HCEC 1CT (cell line): ENCODE measurements at regions not wholly inside any gene's neighbourhood (a gene's known extent, or its start where the extent isn't known, plus 50 kb on each side); places are given as distances from the start of the nearest gene placed in this dataset.
"Not testable (repeated sequence)": the region's sequence is repeated elsewhere in the genome, so short reads cannot be mapped to it uniquely, and the experiment has no call there.

Experiments used
- DNase-seq: peaks from one replicate; pipeline ENCODE4 v3.0.0-alpha.2; 2017

DNA sequence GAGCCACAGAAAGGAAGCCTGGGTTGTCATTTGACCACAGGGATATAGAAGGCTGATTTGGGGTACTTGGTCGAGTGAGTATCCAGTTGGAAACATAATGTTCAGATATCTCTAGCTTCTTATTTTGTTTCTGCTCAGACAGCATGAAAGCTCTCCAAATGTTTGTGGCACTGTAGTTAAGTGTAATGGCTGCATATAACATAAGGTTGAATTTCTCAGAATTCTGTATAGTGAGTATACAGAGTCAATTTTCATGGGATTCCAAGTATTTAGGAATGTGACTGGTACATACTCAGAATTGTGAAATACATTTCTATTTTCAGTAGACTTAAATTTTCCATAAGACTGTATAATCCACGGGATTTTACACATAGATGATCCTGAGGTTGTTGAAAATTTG is 2102.1 kb upstream of the RAG2 start:
- no peak for DNase-seq

DNA sequence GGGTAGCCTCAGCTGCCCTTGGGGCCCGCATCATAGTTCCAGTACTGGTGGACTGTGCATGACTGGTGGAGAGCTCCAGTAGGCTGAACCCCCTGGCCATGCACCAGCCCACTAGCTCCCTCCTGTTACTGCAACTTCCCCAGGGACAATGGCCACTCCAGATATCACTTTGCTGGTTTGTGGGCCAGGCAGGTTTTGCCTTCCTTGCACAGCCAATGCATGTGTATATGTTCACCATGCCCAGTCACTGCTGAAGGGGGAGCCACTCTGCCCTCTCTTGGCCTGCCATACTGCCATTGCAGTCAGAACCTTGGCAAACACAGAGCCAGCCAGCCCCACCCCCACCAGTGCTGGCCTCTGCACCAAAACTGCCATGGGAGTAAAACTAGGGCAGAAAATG is 2095.3 kb upstream of the RAG2 start:
- DNase-seq: no peak

DNA sequence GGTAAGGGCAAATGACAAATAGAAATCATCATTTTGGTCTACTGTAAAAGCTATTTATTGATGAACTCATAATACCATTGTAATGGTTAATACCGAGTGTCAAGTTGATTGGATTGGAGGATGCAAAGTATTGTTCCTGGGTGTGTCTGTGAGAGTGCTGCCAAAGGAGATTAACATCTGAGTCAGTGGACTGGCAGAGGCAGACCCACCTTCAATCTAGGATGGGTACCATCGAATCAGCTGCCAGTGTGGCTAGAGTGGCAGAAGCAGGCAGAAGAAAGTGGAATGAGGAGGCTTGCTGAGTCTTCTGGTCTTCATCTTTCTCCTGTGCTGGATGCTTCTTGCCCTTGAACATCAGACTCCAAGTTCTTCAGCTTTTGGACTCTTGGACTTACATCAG is 2092.2 kb upstream of the RAG2 start:
- not testable (repeated sequence) for DNase-seq

DNA sequence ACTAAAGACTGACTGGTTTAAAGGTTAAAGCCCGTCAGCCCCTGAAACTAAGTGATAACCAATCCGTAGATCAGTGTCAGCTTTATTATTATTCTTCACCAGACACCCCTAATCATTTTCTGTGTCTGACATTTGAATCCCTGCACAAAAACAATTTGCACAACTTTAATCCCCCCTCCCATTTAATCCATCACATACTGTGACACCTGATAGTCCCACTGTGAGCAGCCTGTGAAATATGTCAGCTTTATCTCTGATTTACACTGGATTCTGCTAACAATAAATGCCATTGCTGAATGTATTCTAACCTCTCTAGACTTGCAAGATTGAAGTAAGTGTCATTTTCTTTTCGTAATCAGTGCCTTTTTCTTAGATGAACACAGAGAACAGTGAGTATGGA is 2089.0 kb upstream of the RAG2 start:
- no peak for DNase-seq

DNA sequence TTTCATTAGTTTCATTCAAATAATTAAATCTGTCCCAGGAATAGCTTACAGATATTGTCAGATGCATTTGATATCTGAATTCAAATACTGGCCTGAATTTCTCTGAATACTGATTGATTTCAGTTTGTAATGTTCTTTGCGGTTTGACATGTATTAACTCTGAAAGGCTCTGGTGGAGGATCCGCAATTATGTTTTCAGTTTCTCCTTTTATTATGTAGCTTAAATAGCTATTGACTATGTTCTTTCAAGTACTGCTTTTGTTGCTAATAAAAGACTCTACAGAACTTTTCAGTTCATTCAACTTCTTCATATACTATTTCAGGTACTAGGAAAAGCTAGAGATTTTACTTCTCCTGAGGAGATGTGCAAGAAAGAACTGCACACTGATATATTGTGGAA is 2085.4 kb upstream of the RAG2 start:
- no peak for DNase-seq

DNA sequence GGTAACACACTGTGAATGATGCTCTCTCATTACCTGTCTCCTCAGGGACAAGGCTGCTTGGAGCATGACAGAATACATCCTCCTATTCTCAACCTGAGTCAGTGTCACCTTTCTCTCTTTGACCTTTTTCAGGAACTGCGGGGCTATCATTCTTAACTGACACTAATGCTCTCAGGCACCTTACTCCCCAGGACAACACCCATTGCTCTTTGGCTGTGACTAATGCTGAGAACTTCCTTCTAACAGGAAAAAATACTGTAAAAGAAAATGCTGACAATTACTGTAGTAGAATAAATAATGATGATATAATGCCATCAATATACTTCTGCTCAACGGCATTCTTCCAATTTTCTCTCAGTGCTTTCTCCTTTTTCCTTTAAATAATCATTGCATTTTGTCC is 2082.7 kb upstream of the RAG2 start:
- DNase-seq: no peak

DNA sequence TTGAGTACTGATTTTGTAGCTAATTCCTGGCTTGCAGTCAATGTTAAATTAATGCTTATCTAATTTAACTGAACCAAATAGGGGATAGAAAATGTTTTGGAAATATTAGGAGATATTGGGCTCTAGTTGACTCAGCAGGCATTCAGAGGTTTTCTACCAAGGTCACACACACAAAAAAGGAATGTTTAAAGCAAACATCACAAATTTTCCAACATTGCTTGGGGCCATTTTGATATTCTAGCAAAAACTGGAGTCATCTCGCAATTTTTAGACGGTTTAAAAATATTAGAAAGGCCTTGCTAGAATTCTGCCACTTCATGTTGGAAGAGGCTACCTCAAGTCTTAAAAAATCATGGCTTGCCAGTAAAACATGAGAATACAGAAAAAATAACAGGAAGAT is 2082.1 kb upstream of the RAG2 start:
- no peak for DNase-seq

DNA sequence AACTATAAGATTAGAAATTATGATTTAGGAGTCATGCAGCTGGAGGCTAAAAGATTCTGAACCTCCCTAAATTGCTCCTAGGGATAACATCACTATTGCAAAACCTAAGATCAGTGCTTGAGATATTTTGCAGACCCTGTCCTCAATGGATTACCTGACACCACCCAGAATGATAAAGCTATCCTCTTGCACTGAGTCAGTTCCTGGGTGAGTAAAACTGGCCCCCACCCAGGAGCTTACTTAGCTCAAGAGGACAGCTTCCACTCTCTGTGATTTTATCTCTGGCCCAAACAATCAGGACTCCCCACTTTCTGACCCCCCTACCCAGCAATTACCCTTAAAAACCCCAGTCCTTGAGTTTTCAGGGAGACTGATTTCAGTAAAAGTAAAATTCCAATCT is 2074.4 kb upstream of the RAG2 start:
- DNase-seq: no peak

DNA sequence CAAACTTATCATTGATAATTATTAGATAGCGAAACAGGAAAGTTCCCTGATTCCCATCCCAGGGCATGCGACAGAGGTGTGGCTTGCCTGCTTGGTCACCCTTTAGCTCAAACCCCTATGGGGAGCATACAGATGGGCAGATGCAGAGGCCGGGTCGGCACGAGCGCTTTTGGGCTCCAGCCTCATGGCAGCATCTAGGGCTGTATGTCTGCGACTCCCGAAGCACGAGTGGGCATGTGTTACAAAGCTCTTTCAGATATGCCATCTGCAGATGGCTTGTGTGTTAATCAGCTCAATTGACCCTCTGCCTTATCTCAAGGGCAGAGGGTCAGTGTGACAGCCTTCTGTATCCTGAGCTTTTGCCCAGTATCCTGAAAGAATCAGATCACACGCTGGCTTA is 2069.3 kb upstream of the RAG2 start:
- DNase-seq: no peak

DNA sequence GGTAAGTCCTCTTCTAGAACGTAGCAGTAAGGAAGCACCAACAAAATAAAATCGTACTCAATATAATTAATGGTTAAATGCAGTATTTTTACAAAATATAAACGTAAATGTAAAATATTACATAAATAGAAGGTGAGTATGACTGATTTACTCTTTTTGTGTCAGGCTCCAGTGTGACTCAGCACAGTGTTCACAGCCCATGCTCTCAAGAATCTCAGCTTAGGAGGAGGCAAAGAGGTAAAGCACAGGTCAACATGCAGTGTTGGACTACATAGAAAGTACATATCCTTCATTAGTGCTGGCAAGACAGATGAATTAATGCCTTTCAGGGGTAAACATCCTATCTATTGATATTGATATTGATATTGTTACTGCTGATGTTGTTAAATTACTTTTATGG is 2050.6 kb upstream of the RAG2 start:
- DNase-seq: no peak

DNA sequence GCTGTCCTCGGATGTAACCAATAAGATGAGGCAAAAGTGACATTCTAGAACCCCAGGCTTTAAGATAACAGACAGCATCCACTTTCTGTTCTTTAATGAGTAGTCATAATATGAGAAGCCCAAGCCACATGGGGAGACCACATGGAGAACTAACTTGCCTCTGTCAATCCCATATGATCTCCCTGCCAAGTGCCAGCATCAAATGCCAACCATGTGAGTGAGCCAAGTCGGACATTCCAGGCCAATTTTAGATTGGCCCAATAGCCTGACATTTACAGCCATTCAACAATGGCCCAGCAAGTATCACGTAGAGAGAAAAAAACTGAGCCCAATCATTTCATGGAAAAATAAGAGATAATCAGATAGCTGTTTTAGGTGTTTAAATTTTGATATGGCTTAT is 2048.3 kb upstream of the RAG2 start:
- no peak for DNase-seq

DNA sequence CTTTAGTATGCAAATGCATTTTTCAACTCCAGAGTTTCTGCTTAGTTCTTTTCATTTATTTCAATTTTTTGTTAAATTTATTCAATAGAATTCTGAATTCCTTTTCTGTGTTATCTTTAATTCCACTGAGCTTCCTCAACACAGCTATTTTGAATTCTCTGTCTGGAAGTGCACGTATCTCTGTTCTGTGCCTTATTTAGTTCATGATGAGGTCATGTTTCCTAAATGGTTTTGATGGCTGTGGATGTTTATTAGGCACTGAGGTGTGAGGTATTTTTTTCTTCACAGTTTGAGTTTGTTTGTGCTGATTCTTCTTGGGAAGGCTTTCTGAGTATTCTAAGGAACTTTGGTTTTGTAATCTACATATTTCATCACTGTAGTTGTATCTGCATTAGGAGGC is 2042.8 kb upstream of the RAG2 start:
- DNase-seq: no peak

DNA sequence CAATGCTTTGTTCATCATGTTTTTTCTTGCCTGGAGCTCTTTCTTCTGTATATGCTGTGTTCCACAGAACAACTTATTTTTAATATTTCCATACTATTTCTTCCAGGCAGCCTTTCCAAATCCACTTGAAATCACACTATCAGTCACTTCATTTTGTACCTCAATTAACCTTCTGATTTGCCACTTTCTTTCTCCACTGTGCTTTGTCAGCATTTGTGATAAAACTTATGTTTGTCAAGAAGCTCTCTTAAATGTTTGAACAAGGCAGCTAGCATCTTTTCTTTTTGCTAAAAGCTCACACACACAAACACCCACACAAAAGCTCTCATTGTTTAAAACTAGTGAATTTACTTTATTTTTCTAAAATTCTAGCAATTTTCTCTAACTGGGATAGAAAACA is 2014.7 kb upstream of the RAG2 start:
- DNase-seq: no peak

DNA sequence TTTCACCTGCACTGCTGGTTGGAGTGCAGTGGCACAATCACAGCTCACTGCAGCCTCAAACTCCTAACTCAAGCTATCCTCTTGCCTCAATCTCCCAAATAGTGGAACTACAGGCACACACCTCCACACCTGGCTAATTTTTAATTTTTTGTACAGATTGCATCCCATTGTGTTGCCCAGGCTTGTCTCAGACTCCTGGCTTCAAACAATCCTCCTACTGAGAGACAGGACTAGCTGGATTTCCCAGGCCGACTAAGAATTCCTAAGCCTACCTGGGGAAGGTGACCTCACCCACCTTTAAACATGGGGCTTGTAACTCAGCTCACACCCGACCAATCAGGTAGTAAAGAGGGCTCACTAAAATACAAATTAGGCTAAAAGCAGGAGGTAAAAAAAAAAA is 2003.3 kb upstream of the RAG2 start:
- not testable (repeated sequence) for DNase-seq

DNA sequence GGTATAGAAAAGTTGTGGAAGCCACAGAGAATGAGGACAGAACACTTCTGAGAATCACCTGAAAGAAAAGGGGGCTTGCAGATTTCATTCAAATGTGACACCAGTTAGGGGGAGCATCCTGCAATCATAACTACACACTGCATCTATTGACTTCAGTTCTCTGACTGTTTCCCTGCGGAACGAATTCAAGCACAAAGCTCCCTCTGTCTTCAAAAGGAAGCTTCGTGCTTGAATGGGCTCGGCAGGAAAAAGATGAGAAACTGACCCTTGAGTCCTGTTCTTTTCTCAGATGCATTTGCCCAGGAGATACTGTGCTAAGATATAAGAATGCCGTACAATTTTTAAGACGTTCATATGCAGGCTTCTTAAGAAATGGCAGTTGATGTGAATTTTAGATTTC is 2000.4 kb upstream of the RAG2 start:
- no peak for DNase-seq

DNA sequence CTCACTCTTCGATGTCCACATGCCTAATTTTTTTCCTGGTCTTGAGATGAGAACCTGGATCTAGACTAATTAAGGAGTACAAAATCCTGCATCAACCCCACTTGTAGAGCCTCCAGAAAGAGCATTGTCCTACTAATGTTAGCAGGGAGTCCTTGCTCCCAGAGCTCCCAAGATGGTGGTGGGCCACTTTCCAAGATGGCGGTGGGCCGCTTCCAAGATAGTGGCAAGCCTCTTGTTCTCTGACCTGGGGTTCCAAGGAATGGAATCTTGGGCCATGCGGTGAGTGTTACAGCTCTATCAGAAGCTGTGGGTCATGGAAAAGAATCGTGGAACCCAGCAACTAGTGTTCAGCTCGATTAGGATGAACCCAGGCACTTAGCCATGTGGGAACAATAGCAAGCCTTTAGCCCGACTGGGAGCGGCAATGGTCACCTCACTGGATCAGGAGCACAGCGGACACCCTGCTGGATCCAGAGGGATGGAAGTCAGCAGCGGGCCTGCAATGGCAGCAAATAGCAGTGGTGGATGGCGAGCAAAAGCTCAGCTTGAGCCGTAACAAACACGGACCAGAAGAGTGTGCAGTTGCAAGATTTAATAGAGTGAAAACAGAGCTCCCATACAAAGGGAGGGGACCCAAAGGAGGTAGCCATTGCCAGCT is 1997.5 kb upstream of the RAG2 start:
- not testable (repeated sequence) for DNase-seq

DNA sequence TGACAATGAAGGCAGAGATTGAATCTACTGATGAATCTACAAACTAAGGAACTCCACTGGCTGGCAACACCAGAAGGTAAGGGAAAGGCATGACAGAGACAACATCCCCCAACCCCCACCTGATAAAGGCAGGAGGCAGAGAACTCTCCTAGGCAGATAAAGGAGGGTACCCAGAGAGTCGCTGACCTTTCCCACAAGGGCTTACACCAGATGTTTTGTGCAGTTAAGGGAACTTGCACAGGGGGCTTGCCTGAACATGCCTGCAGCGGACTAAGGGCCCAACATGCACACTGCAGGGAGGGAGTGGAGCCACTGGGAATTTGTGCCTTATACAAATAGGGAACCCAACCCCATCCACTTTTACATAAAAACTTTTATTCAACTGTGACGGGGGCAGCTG is 1996.9 kb upstream of the RAG2 start:
- no peak for DNase-seq

DNA sequence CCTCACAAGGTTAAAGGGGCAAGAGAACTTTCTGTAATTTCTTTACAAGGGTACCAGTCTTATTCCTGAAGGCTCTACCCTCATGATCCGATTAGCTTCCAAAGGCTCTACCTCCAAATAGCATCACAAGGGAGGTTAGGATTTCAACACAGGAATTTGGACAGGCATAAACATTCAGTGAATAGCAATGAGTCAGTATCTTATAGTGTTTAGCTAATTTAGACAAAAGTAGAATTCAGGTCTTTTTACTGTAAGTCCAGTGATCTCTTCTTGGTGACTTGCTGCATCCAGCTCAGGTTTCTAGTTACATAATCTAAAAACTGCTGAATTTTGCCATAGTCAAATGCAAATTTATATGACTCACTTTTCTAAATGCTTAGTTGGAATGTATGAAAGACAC is 1995.6 kb upstream of the RAG2 start:
- no peak for DNase-seq

DNA sequence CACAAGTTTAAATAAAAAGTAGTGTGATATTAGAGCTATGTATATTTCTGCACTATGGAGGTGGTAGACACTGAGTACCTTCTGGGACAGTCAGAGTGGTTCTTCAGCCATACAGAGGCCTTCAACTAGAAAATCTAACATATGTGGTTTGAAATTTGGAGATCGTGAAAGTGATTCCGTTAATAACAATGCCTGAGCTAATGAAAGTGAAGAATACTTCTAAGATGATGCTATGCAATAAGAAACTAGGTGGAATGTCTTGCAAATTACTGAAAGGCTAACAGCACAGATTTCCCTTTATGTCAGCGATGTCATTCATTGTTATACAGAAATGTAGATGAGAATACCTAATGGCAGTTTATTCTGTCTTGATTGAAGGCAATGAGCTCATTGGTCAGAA is 1984.7 kb upstream of the RAG2 start:
- DNase-seq: no peak

DNA sequence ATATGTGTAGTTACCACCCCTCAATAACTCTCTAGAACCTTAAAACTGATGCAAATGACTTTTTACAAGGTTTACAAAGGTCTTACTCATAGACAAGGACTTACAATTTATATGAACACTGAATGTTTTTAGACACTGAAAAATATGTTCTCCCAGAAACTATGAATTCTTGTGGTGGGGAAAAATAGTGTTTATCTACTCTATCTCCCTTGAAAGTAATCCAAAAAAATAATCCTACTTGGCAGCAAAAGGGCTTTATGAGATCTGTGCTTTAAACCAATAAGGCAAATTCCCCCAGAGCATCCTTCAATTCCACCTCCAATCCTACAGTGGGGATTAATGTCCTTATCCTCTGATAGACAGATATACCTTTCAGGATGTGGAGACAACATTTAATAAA is 1984.1 kb upstream of the RAG2 start:
- DNase-seq: no peak

DNA sequence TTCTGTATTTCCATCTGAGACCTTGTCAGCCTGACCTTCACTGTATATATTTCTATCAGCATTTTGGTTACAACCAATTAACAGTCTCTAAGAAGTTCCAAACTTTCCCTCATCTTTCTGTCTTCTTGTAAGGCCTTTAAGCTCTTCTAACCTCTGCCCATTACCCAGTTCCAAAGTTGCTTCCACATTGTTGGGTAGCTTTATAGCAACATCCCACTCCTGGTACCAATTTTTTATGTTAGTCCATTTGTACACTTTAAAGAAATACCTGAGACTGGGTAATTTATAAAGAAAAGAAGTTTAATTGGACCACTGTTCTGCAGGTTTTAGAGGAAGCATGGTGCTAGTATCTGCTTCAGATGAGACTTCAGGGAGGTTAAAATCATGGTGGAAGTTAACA is 1979.7 kb upstream of the RAG2 start:
- DNase-seq: no peak

DNA sequence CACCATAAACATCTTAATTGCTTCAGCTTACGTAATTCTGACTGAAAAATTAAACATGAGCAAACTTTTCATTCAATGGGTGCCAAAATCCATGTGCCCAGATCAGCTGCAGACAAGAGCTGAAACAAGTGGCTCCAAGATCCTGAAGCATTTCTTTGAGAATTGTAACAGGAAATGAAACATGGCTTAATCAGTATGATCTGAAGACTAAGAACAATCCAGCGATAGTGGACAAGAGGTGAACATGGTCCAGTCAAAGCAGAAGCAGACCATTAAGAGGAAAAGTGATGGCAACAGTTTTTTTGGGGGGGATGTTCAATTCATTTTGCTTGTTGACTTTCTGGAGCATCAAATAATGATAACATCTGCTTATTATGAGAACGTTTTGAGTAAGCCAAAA is 1964.5 kb upstream of the RAG2 start:
- no peak for DNase-seq

DNA sequence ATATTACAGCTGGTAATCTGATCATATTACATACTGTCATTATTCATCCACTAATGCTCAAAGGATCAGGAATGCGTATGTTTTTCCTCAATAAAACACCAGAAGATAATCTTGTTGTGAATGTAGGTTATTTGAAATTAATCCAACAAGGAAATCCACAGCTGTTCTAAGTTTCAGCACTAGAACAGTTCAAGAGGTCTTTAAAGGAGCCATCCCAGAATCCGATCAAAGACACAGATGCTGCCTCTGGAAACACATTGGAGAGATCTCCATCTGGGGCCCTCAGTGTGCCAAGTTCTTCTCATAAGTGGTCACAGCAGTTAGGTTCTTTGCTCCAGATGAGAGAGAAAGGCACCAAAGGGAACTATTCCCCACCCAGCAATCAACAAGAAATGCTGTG is 1955.1 kb upstream of the RAG2 start:
- DNase-seq: no peak

DNA sequence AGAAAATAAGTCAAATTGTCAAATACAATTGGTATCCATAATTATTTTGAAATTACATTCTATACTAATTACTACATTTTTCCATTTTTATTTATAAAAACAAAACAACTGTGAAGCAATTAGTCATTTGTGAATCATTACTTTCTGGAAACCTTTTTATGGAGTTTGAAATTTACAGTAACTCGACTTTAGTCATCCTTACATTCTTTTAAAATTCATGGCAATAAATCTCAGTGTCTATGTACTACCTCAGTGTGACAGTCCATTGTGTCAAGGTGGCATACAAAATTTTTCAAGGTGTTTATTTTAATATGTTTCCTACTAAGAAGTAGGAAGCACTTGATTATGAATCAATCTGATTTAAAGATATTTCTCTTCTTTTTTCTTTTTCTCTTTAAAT is 1949.4 kb upstream of the RAG2 start:
- DNase-seq: no peak

DNA sequence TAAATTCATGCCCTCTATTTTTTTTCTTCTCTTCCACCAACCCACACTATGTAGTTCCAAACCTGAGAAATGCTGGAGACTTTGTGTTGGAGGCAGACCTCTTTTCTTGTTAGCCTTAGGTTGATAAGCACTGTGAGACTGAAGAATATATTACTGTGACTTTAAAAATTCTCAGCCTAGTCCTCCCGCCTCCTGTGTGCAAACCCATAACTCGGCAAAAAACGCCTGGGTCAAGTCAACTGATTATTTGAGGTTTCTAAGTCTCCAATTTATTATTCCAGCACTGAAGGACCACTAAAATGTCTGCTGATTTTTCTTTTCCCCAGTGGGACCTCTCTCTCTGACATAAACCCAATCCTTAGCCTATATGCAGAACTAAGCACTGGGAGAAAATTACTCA is 1946.0 kb upstream of the RAG2 start:
- no peak for DNase-seq

DNA sequence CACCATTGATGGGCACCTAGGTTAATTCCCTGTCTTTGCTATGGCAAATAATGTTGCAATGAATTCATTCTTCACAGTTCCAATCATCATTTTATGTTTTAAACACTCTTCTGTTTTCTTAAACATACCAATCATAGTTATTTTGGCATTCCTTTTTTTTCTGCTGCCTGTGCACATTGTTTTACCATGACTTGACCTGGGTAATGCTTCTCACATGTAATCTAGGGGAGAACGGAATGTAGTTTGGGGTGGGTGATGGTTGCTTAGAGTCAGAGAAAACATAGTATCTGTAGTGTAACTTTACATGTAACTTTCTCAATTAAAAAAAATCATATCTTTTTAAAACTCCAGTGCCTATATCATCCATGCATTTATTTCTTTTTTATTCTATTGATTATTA is 1945.3 kb upstream of the RAG2 start:
- DNase-seq: no peak
